Thyroid gland (tissue), 4 donors: ENCODE measurements at regions not wholly inside any gene's neighbourhood (a gene's known extent, or its start where the extent isn't known, plus 50 kb on each side); places are given as distances from the start of the nearest gene placed in this dataset.

Source experiments
- DNase-seq, 2 donors: peaks; one replicate each; pipeline ENCODE4 v3.0.0-alpha.2; 2019
- H3K27ac ChIP-seq, 3 donors: fragments of 200-600 bp; sonication (generic); 1 replicate in 2 of 3; 2 replicates in 1 of 3; pipeline ENCODE4 v1.5.1; 2016 to 2019; ENCODE audit warnings: mild to moderate bottlenecking in 1 of 3, moderate library complexity in 1 of 3
- H3K27me3 ChIP-seq: fragments of 200-600 bp; sonication (generic); one replicate; pipeline ENCODE4 v1.5.1; 2019
- H3K36me3 ChIP-seq, 2 donors: fragments of 200-600 bp; sonication (generic); one replicate each; pipeline ENCODE4 v1.5.1; 2016 to 2019
- H3K4me1 ChIP-seq, 2 donors: fragments of 200-600 bp; sonication (generic); one replicate each; pipeline ENCODE4 v1.5.1; 2017 to 2019
- H3K4me3 ChIP-seq, 3 donors: fragments of 200-600 bp; sonication (generic); replicated peaks in 1 of 3; 1 replicate in 2 of 3; 2 replicates in 1 of 3; pipeline ENCODE4 v1.5.1; 2016; ENCODE audit warnings: mild to moderate bottlenecking in 1 of 3
- H3K9me3 ChIP-seq: fragments of 200-600 bp; sonication (generic); one replicate; pipeline ENCODE4 v1.5.1; 2017
- CTCF ChIP-seq, 6 experiments: fragments of 200-600 bp in 3 of 6; fragments of 450-650 bp in 3 of 6; sonication (generic) in 3 of 6; IDR thresholded peaks; one replicate each; pipeline ENCODE4 v1.5.1; 2016 to 2019; ENCODE audit warnings: antibody characterized with exemption in 6 of 6, mild to moderate bottlenecking in 2 of 6, inconsistent platforms in 1 of 6, moderate library complexity in 1 of 6
- POLR2A ChIP-seq, 2 donors: fragments of 450-650 bp; IDR thresholded peaks; one replicate each; pipeline ENCODE4 v1.6.1; 2017; ENCODE audit warnings: antibody characterized with exemption in 2 of 2, mild to moderate bottlenecking in 2 of 2, moderate library complexity in 1 of 2
- WGBS, 2 donors: methylation state at CpG; one replicate each; pipeline ENCODE4 v1.1.5; 2017; 5-methylcytosine and 5-hydroxymethylcytosine counted together
- intact Hi-C: fragments of 100-400 bp; cut with DNase I; formaldehyde crosslinking; loops from one replicate; pipeline ENCODE4 v1.15.1; 2023

- intact Hi-C loops, result no loop called here
- H3K27ac ChIP-seq, result no peak overlapping the region
- DNase-seq, result no peak
- 76 to 83% methylated on average over 4 of the region's 4 CpGs for whole genome bisulfite sequencing, 2 donors
- H3K27me3 ChIP-seq, result no peaks in the 10 kb centered on the region
- no peak overlapping the region for H3K4me3 ChIP-seq
- no peaks in the 10 kb centered on the region for H3K4me1 ChIP-seq
- TF ChIP-seq POLR2A (IDR thresholded peaks at IDR 0.05), result no peak
- no peak for TF ChIP-seq CTCF (IDR thresholded peaks at IDR 0.05)
- no peaks in the 10 kb centered on the region for H3K9me3 ChIP-seq
- no peaks in the 10 kb centered on the region for H3K36me3 ChIP-seq
Measured at GRCh38 chr15:38720893-38721567, 156.4 kb upstream of the RASGRP1 start.

- DNase-seq, result no peak
- Histone ChIP-seq H3K36me3 (no peaks in the 10 kb centered on the region), H3K4me3 (no peak overlapping the region), H3K27ac (no peak overlapping the region), H3K27me3 (no peaks in the 10 kb centered on the region), H3K9me3 (no peaks in the 10 kb centered on the region), H3K4me1 (no peaks in the 10 kb centered on the region)
- intact Hi-C loops, result no loop called here
- TF ChIP-seq CTCF (IDR thresholded peaks at IDR 0.05), result no peak
- WGBS, 2 donors, result 93 to 96% methylated on average over 3 of the region's 3 CpGs
Measured at GRCh38 chr15:38721568-38721945, 156.9 kb upstream of the RASGRP1 start.

- WGBS, 2 donors, result 83 to 93% methylated on average over 1 of the region's 1 CpG
- H3K27me3 ChIP-seq, result no peaks in the 10 kb centered on the region
Measured at GRCh38 chr15:38722236-38722635, 157.6 kb upstream of the RASGRP1 start.

GRCh38 chr15:38724827-38725226 is 160.2 kb upstream of the RASGRP1 start:
- Histone ChIP-seq H3K9me3 (no peaks in the 10 kb centered on the region), H3K27ac (no peak overlapping the region), H3K4me1 (no peaks in the 10 kb centered on the region), H3K27me3 (no peaks in the 10 kb centered on the region), H3K36me3 (no peaks in the 10 kb centered on the region), H3K4me3 (no peak overlapping the region)
- intact Hi-C loops, result no loop called here
- TF ChIP-seq POLR2A (IDR thresholded peaks at IDR 0.05) (no peak), CTCF (IDR thresholded peaks at IDR 0.05) (no peak)
- no peak for DNase-seq
- WGBS, 2 donors, result 94 to 96% methylated on average over 5 of the region's 5 CpGs

More at GRCh38 chr15:38722236-38722635, 157.6 kb upstream of the RASGRP1 start:
- no peak for DNase-seq
- no peak overlapping the region for H3K4me3 ChIP-seq
- intact Hi-C loops, result no loop called here
- no peaks in the 10 kb centered on the region for H3K36me3 ChIP-seq
- no peak overlapping the region for H3K27ac ChIP-seq
- H3K4me1 ChIP-seq, result no peaks in the 10 kb centered on the region
- TF ChIP-seq CTCF (IDR thresholded peaks at IDR 0.05) (no peak), POLR2A (IDR thresholded peaks at IDR 0.05) (no peak)
- H3K9me3 ChIP-seq, result no peaks in the 10 kb centered on the region

GRCh38 chr15:38726187-38726586 is 161.6 kb upstream of the RASGRP1 start:
- Histone ChIP-seq H3K27ac (no peak overlapping the region), H3K36me3 (no peaks in the 10 kb centered on the region), H3K4me1 (no peaks in the 10 kb centered on the region), H3K9me3 (no peaks in the 10 kb centered on the region), H3K27me3 (no peaks in the 10 kb centered on the region), H3K4me3 (no peak overlapping the region)
- DNase-seq, result no peak
- no peak for TF ChIP-seq POLR2A (IDR thresholded peaks at IDR 0.05)
- no peak for TF ChIP-seq CTCF (IDR thresholded peaks at IDR 0.05)
- 79 to 88% methylated on average over 1 of the region's 1 CpG for WGBS, 2 donors
- intact Hi-C loops, result no loop called here
